Heart left ventricle (tissue), 13 donors: ENCODE measurements at regions not wholly inside any gene's neighbourhood (a gene's known extent, or its start where the extent isn't known, plus 50 kb on each side); places are given as distances from the start of the nearest gene placed in this dataset.

Experiments used
- POLR2A ChIP-seq, 2 donors: fragments of 450-650 bp; IDR thresholded peaks; one replicate each; pipeline ENCODE4 v1.6.1; 2017; ENCODE audit warnings: antibody characterized with exemption in 2 of 2, mild to moderate bottlenecking in 2 of 2, moderate library complexity in 2 of 2
- TF ChIP-seq, protein P1 (sequence below), 12 donors: fragments of 200-600 bp; sonication (generic) in 4 of 12; IDR thresholded peaks; one replicate each; pipeline versions ENCODE4 v1.5.0 to v1.8.0; 2018 to 2022; ENCODE audit warnings: antibody characterized with exemption in 12 of 12, mild to moderate bottlenecking in 5 of 12
- donor health status: ischemic (EF 13 %, LVEDD 7.1; RV severe dilation, severe dysfunction).
- donor health status: DM: no; HTN: yes; CAD: no.
- donor health status: DM: no; HTN: no; CAD: no.
- donor health status: ischemic (EF 25% LVEDD 6.9; RV normal size, moderate dysfunction).
- donor health status: ischemic (EF 25% LVEDD 5.7; RV mildly dilated, moderate dysfunction).
- donor health status: ischemic (EF 35%, LVEDD 5.7; RV mildly dilated, moderate dysfunction).
- donor health status: nonischemic (EF 11% LVEDD 7.7; RV severe dilation, severe dysfunction).
- donor health status: DM: yes; HTN: yes; CAD: no.
- donor health status: PGD.
- donor health status: ischemic (EF 29% LVEDD 5.4; RV normal size, mild dysfunction).
- donor health status: nonischemic (EF 23%, LVEDD 6.1; RV moderate dilation, normal function).

DNA sequence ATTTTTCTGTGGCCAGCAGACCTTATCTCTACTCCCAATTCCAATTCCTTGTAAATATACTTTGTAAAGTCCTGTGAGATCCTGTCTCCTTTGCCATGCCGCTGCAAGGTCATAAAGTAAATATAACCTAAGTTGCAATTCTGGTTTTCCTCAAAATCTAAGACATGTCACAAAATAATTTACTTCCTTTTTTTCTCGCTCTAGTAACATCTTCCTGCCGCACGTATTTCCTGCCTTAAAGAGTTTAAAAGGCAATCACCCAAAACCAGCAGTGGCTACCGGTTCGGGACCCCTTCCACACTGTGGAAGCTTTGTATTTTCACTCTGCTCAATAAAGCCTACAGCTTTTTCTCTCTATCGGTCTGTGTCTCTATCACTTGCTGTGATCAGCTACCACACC is 832.0 kb upstream of the SLITRK5 start:
- TF ChIP-seq, protein P1, sequence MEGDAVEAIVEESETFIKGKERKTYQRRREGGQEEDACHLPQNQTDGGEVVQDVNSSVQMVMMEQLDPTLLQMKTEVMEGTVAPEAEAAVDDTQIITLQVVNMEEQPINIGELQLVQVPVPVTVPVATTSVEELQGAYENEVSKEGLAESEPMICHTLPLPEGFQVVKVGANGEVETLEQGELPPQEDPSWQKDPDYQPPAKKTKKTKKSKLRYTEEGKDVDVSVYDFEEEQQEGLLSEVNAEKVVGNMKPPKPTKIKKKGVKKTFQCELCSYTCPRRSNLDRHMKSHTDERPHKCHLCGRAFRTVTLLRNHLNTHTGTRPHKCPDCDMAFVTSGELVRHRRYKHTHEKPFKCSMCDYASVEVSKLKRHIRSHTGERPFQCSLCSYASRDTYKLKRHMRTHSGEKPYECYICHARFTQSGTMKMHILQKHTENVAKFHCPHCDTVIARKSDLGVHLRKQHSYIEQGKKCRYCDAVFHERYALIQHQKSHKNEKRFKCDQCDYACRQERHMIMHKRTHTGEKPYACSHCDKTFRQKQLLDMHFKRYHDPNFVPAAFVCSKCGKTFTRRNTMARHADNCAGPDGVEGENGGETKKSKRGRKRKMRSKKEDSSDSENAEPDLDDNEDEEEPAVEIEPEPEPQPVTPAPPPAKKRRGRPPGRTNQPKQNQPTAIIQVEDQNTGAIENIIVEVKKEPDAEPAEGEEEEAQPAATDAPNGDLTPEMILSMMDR (IDR thresholded peaks at IDR 0.05), result no peak
- TF ChIP-seq POLR2A (IDR thresholded peaks at IDR 0.05), result no peak
